ENCODE measurements at regions not wholly inside any gene's neighbourhood (a gene's known extent, or its start where the extent isn't known, plus 50 kb on each side); places are given as distances from the start of the nearest gene placed in this dataset.

GRCh38 chr14:87115234-87115633, 877.7 kb downstream of the GALC start:
- TF ChIP-seq CTCF (IDR thresholded peaks at IDR 0.05) (no peak), EZH2 (IDR thresholded peaks at IDR 0.05) (no peak), EZH2phosphoT487 (IDR thresholded peaks at IDR 0.05) (no peak)

Data from neural progenitor cell (in vitro differentiated cells).